A673 (cell line): ENCODE measurements at regions not wholly inside any gene's neighbourhood (a gene's known extent, or its start where the extent isn't known, plus 50 kb on each side); places are given as distances from the start of the nearest gene placed in this dataset.

Experiments used
- BruUV-seq: library from RNA; stranded (reverse); fragments of 400-500 nt; replicated peaks from 2 replicates; lab custom pipeline; 2021; lab: Mats Ljungman, UMichigan
- CTCF ChIA-PET: fragments of 300-600 bp; sonication (Branson Sonifier 250); formaldehyde crosslinking; loops from one replicate; lab custom pipeline; 2022; ENCODE audit warnings: antibody characterized with exemption; lab: Charles Lee
- POLR2A ChIA-PET: fragments of 300-600 bp; sonication (Branson Sonifier 250); formaldehyde crosslinking; loops from one replicate; lab custom pipeline; 2022; ENCODE audit warnings: antibody characterized with exemption; ENCODE audit not compliant: low non-redundant PET; lab: Charles Lee
- DNase-seq: peaks from one replicate; pipeline ENCODE4 v3.0.0-alpha.2; 2015; ENCODE audit warnings: low spot score
- H3K27ac ChIP-seq: fragments of 200-600 bp; sonication (generic); 2 replicates; pipeline ENCODE4 v1.5.1; 2016; ENCODE audit warnings: mixed run types, low read depth, mild to moderate bottlenecking, mixed read lengths, antibody characterized with exemption, low read length; ENCODE audit not compliant: poor library complexity, severe bottlenecking
- H3K27me3 ChIP-seq: fragments of 200-600 bp; sonication (generic); replicated peaks from 2 replicates; pipeline ENCODE4 v1.6.1; 2017; ENCODE audit warnings: mixed run types, low read depth, mild to moderate bottlenecking, mixed read lengths, antibody characterized with exemption, low read length; ENCODE audit not compliant: insufficient read depth, poor library complexity
- H3K36me3 ChIP-seq: fragments of 200-600 bp; sonication (generic); 2 replicates; pipeline ENCODE4 v1.6.1; 2016; ENCODE audit warnings: mixed run types, mild to moderate bottlenecking, mixed read lengths, antibody characterized with exemption, low read length; ENCODE audit not compliant: insufficient read depth, poor library complexity, severe bottlenecking
- H3K4me1 ChIP-seq: fragments of 200-600 bp; sonication (generic); 2 replicates; pipeline ENCODE4 v1.6.1; 2017; ENCODE audit warnings: mixed run types, mild to moderate bottlenecking, mixed read lengths, antibody characterized with exemption, low read length; ENCODE audit not compliant: insufficient read depth, poor library complexity, severe bottlenecking
- H3K4me3 ChIP-seq: fragments of 200-600 bp; sonication (generic); 2 replicates; pipeline ENCODE4 v1.5.1; 2016; ENCODE audit warnings: low read depth, mixed run types, mild to moderate bottlenecking, mixed read lengths, low read length; ENCODE audit not compliant: poor library complexity, severe bottlenecking
- H3K9me3 ChIP-seq: fragments of 200-600 bp; sonication (generic); 2 replicates; pipeline ENCODE4 v1.6.1; 2016; ENCODE audit warnings: mixed run types, low read depth, mild to moderate bottlenecking, mixed read lengths, antibody characterized with exemption, low read length; ENCODE audit not compliant: poor library complexity, severe bottlenecking
- EZH2 ChIP-seq: fragments of 200-600 bp; sonication (generic); IDR thresholded peaks from 2 replicates; pipeline ENCODE4 v1.6.1; 2017; ENCODE audit warnings: borderline replicate concordance, low read depth, mild to moderate bottlenecking, mixed read lengths, antibody characterized with exemption, low read length; ENCODE audit not compliant: poor library complexity, severe bottlenecking
- intact Hi-C: fragments of 100-400 bp; cut with micrococcal nuclease; formaldehyde crosslinking; loops from one replicate; pipeline ENCODE4 v1.10.0; 2022; ENCODE audit not compliant: unreplicated experiment
- TF ChIP-seq, protein P1 (sequence below): fragments of 300-800, 200-600 bp; sonication (generic); conservative IDR thresholded peaks from 2 replicates; pipeline ENCODE4 v1.5.1; 2017; ENCODE audit warnings: low read depth, mild to moderate bottlenecking, antibody characterized with exemption, low read length, moderate library complexity, mixed read lengths

- Histone ChIP-seq H3K27me3 (no peaks in the 10 kb centered on the region), H3K9me3 (peaks cover 2% of the 10 kb centered on the region), H3K4me3 (no peak overlapping the region), H3K4me1 (no peaks in the 10 kb centered on the region), H3K36me3 (no peaks in the 10 kb centered on the region), H3K27ac (no peak overlapping the region)
- CTCF ChIA-PET: no interaction called here
- POLR2A ChIA-PET: no interaction called here
- no TSS peak for BruUV-seq
- TF ChIP-seq, protein P1, sequence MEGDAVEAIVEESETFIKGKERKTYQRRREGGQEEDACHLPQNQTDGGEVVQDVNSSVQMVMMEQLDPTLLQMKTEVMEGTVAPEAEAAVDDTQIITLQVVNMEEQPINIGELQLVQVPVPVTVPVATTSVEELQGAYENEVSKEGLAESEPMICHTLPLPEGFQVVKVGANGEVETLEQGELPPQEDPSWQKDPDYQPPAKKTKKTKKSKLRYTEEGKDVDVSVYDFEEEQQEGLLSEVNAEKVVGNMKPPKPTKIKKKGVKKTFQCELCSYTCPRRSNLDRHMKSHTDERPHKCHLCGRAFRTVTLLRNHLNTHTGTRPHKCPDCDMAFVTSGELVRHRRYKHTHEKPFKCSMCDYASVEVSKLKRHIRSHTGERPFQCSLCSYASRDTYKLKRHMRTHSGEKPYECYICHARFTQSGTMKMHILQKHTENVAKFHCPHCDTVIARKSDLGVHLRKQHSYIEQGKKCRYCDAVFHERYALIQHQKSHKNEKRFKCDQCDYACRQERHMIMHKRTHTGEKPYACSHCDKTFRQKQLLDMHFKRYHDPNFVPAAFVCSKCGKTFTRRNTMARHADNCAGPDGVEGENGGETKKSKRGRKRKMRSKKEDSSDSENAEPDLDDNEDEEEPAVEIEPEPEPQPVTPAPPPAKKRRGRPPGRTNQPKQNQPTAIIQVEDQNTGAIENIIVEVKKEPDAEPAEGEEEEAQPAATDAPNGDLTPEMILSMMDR: no peak
- no peak for TF ChIP-seq EZH2
- DNase-seq: no peak
- intact Hi-C loops: no loop called here
Observed at GRCh38 chr4:148962539-148963290, 520.5 kb upstream of the NR3C2 start.

- intact Hi-C loops: no loop called here
Observed at GRCh38 chr4:148961526-148961925, 519.3 kb upstream of the NR3C2 start.

DNA sequence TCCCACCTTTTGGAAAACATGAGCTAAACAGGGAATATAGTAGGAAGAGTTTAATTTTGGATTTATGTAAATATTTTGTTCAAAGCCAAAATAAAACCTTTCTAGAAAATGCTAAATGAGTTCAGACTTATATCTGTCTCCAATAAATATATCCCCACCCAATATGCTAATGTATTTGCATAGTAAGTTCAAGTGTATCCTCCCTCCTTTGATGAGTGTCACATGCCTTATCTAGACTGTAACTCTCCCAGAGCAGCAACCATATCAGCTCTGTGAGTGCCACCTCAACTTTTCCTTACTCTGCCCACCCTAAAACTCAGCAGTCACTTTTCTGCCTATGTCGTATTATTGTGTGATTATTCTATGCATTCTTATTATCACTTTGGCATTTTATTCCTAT lies 516.1 kb upstream of the NR3C2 start:
- H3K27me3 ChIP-seq: no peaks in the 10 kb centered on the region
- intact Hi-C loops: no loop called here
- no peak overlapping the region for H3K4me3 ChIP-seq
- no peak for DNase-seq
- ChIA-PET CTCF (no interaction called here), POLR2A (no interaction called here)
- peaks cover 2% of the 10 kb centered on the region for H3K9me3 ChIP-seq
- no TSS peak for BruUV-seq
- TF ChIP-seq, protein P1: no peak
- TF ChIP-seq EZH2: no peak
- H3K36me3 ChIP-seq: no peaks in the 10 kb centered on the region
- H3K27ac ChIP-seq: no peak overlapping the region
- H3K4me1 ChIP-seq: no peaks in the 10 kb centered on the region

More at GRCh38 chr4:148961526-148961925, 519.3 kb upstream of the NR3C2 start:
- Histone ChIP-seq H3K27ac (no peak overlapping the region), H3K27me3 (no peaks in the 10 kb centered on the region), H3K4me3 (no peak overlapping the region), H3K9me3 (peaks cover 2% of the 10 kb centered on the region), H3K4me1 (no peaks in the 10 kb centered on the region), H3K36me3 (no peaks in the 10 kb centered on the region)
- no TSS peak for BruUV-seq
- DNase-seq: no peak
- CTCF ChIA-PET: no interaction called here
- POLR2A ChIA-PET: no interaction called here
- TF ChIP-seq EZH2: no peak
- TF ChIP-seq, protein P1: no peak
